ENCODE measurements at regions not wholly inside any gene's neighbourhood (a gene's known extent, or its start where the extent isn't known, plus 50 kb on each side); places are given as distances from the start of the nearest gene placed in this dataset.

GRCh38 chr4:14582677-14583076 is 419.6 kb upstream of the CPEB2 start:
- Mint-ChIP-seq H3K4me3 (no peak overlapping the region), H3K36me3 (ENCODE audit: low read depth) (no peaks in the 10 kb centered on the region), H3K9me3 (ENCODE audit: insufficient read depth) (no peaks in the 10 kb centered on the region), H3K27ac (no peak overlapping the region), H3K4me1 (ENCODE audit: low read depth) (no peaks in the 10 kb centered on the region), H3K27me3 (ENCODE audit: low read depth) (no peaks in the 10 kb centered on the region)
- DNase-seq (no peak), ATAC-seq (no peak)
- POLR2A ChIA-PET, result no interaction called here
- CTCF ChIA-PET, result no interaction called here

GRCh38 chr4:14583331-14583730 is 418.9 kb upstream of the CPEB2 start:
- POLR2A ChIA-PET, result no interaction called here
- no peaks in the 10 kb centered on the region for H3K36me3 Mint-ChIP-seq (ENCODE audit: low read depth)
- H3K4me3 Mint-ChIP-seq, result no peak overlapping the region
- H3K27ac Mint-ChIP-seq, result no peak overlapping the region
- no peak for DNase-seq
- H3K4me1 Mint-ChIP-seq (ENCODE audit: low read depth), result no peaks in the 10 kb centered on the region
- no peaks in the 10 kb centered on the region for H3K27me3 Mint-ChIP-seq (ENCODE audit: low read depth)
- ATAC-seq, result no peak
- CTCF ChIA-PET, result no interaction called here
- no peaks in the 10 kb centered on the region for H3K9me3 Mint-ChIP-seq (ENCODE audit: insufficient read depth)

- no peak for ATAC-seq
- Mint-ChIP-seq H3K4me3 (no peak overlapping the region), H3K36me3 (ENCODE audit: low read depth) (no peaks in the 10 kb centered on the region), H3K4me1 (ENCODE audit: low read depth) (no peaks in the 10 kb centered on the region), H3K9me3 (ENCODE audit: insufficient read depth) (no peaks in the 10 kb centered on the region), H3K27me3 (ENCODE audit: low read depth) (no peaks in the 10 kb centered on the region), H3K27ac (no peak overlapping the region)
- CTCF ChIA-PET, result no interaction called here
- DNase-seq, result no peak
- POLR2A ChIA-PET, result no interaction called here
Measured at GRCh38 chr4:14583752-14584151, 418.5 kb upstream of the CPEB2 start.

- ChIA-PET CTCF (no interaction called here), POLR2A (no interaction called here)
- H3K27ac Mint-ChIP-seq, result no peak overlapping the region
- H3K27me3 Mint-ChIP-seq (ENCODE audit: low read depth), result no peaks in the 10 kb centered on the region
- no peak overlapping the region for H3K4me3 Mint-ChIP-seq
- H3K4me1 Mint-ChIP-seq (ENCODE audit: low read depth), result no peaks in the 10 kb centered on the region
- DNase-seq (no peak), ATAC-seq (no peak)
- H3K9me3 Mint-ChIP-seq (ENCODE audit: insufficient read depth), result no peaks in the 10 kb centered on the region
- no peaks in the 10 kb centered on the region for H3K36me3 Mint-ChIP-seq (ENCODE audit: low read depth)
Measured at GRCh38 chr4:14592950-14593349, 409.3 kb upstream of the CPEB2 start.

- CTCF ChIA-PET, result interaction anchor here (1.0 kb wide), 1 partner anchor 158 kb away, joined by 3 read pairs; no protein-coding TSS in a partner anchor
- DNase-seq (no peak), ATAC-seq (no peak)
- Mint-ChIP-seq H3K27me3 (ENCODE audit: low read depth) (no peaks in the 10 kb centered on the region), H3K4me3 (no peak overlapping the region), H3K9me3 (ENCODE audit: insufficient read depth) (no peaks in the 10 kb centered on the region), H3K4me1 (ENCODE audit: low read depth) (no peaks in the 10 kb centered on the region), H3K36me3 (ENCODE audit: low read depth) (no peaks in the 10 kb centered on the region), H3K27ac (no peak overlapping the region)
- POLR2A ChIA-PET, result no interaction called here
Measured at GRCh38 chr4:14596028-14596427, 406.3 kb upstream of the CPEB2 start.

GRCh38 chr4:14596437-14596836 is 405.8 kb upstream of the CPEB2 start:
- H3K27me3 Mint-ChIP-seq (ENCODE audit: low read depth), result no peaks in the 10 kb centered on the region
- DNase-seq (no peak), ATAC-seq (no peak)
- no peak overlapping the region for H3K27ac Mint-ChIP-seq
- H3K4me1 Mint-ChIP-seq (ENCODE audit: low read depth), result no peaks in the 10 kb centered on the region
- no peak overlapping the region for H3K4me3 Mint-ChIP-seq
- H3K36me3 Mint-ChIP-seq (ENCODE audit: low read depth), result no peaks in the 10 kb centered on the region
- H3K9me3 Mint-ChIP-seq (ENCODE audit: insufficient read depth), result no peaks in the 10 kb centered on the region
- POLR2A ChIA-PET, result no interaction called here
- CTCF ChIA-PET, result interaction anchor here (1.0 kb wide), 1 partner anchor 158 kb away, joined by 3 read pairs; no protein-coding TSS in a partner anchor

GRCh38 chr4:14596904-14597303 is 405.4 kb upstream of the CPEB2 start:
- Mint-ChIP-seq H3K4me1 (ENCODE audit: low read depth) (no peaks in the 10 kb centered on the region), H3K4me3 (no peak overlapping the region)

GRCh38 chr4:14602206-14602605 is 400.1 kb upstream of the CPEB2 start:
- Mint-ChIP-seq H3K27ac (no peak overlapping the region), H3K9me3 (ENCODE audit: insufficient read depth) (no peaks in the 10 kb centered on the region), H3K36me3 (ENCODE audit: low read depth) (no peaks in the 10 kb centered on the region), H3K27me3 (ENCODE audit: low read depth) (no peaks in the 10 kb centered on the region), H3K4me1 (ENCODE audit: low read depth) (no peaks in the 10 kb centered on the region), H3K4me3 (no peak overlapping the region)
- DNase-seq (no peak), ATAC-seq (no peak)
- POLR2A ChIA-PET, result no interaction called here
- CTCF ChIA-PET, result no interaction called here

More at GRCh38 chr4:14596904-14597303, 405.4 kb upstream of the CPEB2 start:
- H3K27me3 Mint-ChIP-seq (ENCODE audit: low read depth), result no peaks in the 10 kb centered on the region
- ChIA-PET CTCF (interaction anchor here (0.7 to 1.0 kb wide), 2 partner anchors 13 to 159 kb away, joined by 3 read pairs; no protein-coding TSS in a partner anchor), POLR2A (no interaction called here)
- DNase-seq, result no peak
- no peak overlapping the region for H3K27ac Mint-ChIP-seq
- ATAC-seq, result no peak
- no peaks in the 10 kb centered on the region for H3K9me3 Mint-ChIP-seq (ENCODE audit: insufficient read depth)
- H3K36me3 Mint-ChIP-seq (ENCODE audit: low read depth), result no peaks in the 10 kb centered on the region

- no peak overlapping the region for H3K4me3 Mint-ChIP-seq
- H3K27me3 Mint-ChIP-seq (ENCODE audit: low read depth), result no peaks in the 10 kb centered on the region
- no peaks in the 10 kb centered on the region for H3K36me3 Mint-ChIP-seq (ENCODE audit: low read depth)
- ATAC-seq (no peak), DNase-seq (no peak)
- no peaks in the 10 kb centered on the region for H3K9me3 Mint-ChIP-seq (ENCODE audit: insufficient read depth)
- POLR2A ChIA-PET, result no interaction called here
- CTCF ChIA-PET, result no interaction called here
- no peak overlapping the region for H3K27ac Mint-ChIP-seq
- no peaks in the 10 kb centered on the region for H3K4me1 Mint-ChIP-seq (ENCODE audit: low read depth)
Measured at GRCh38 chr4:14607001-14607400, 395.3 kb upstream of the CPEB2 start.

GRCh38 chr4:14607578-14607977 is 394.7 kb upstream of the CPEB2 start:
- H3K27ac Mint-ChIP-seq, result no peak overlapping the region
- ATAC-seq (no peak), DNase-seq (no peak)
- no peaks in the 10 kb centered on the region for H3K9me3 Mint-ChIP-seq (ENCODE audit: insufficient read depth)
- H3K36me3 Mint-ChIP-seq (ENCODE audit: low read depth), result no peaks in the 10 kb centered on the region
- no peaks in the 10 kb centered on the region for H3K4me1 Mint-ChIP-seq (ENCODE audit: low read depth)
- POLR2A ChIA-PET, result no interaction called here
- CTCF ChIA-PET, result no interaction called here
- no peak overlapping the region for H3K4me3 Mint-ChIP-seq
- H3K27me3 Mint-ChIP-seq (ENCODE audit: low read depth), result no peaks in the 10 kb centered on the region

GRCh38 chr4:14608630-14609029 is 393.7 kb upstream of the CPEB2 start:
- POLR2A ChIA-PET, result no interaction called here
- Mint-ChIP-seq H3K27me3 (ENCODE audit: low read depth) (no peaks in the 10 kb centered on the region), H3K36me3 (ENCODE audit: low read depth) (no peaks in the 10 kb centered on the region), H3K4me1 (ENCODE audit: low read depth) (no peaks in the 10 kb centered on the region), H3K27ac (no peak overlapping the region), H3K9me3 (ENCODE audit: insufficient read depth) (no peaks in the 10 kb centered on the region), H3K4me3 (no peak overlapping the region)
- ATAC-seq, result no peak
- CTCF ChIA-PET, result no interaction called here
- no peak for DNase-seq

GRCh38 chr4:14614840-14615239 is 387.4 kb upstream of the CPEB2 start:
- DNase-seq, result no peak
- ChIA-PET CTCF (no interaction called here), POLR2A (no interaction called here)
- Mint-ChIP-seq H3K27me3 (ENCODE audit: low read depth) (no peaks in the 10 kb centered on the region), H3K9me3 (ENCODE audit: insufficient read depth) (no peaks in the 10 kb centered on the region), H3K27ac (no peak overlapping the region), H3K4me1 (ENCODE audit: low read depth) (no peaks in the 10 kb centered on the region), H3K4me3 (no peak overlapping the region), H3K36me3 (ENCODE audit: low read depth) (no peaks in the 10 kb centered on the region)
- ATAC-seq, result no peak

GRCh38 chr4:14615671-14616070 is 386.6 kb upstream of the CPEB2 start:
- no peak overlapping the region for H3K4me3 Mint-ChIP-seq
- ChIA-PET POLR2A (no interaction called here), CTCF (no interaction called here)
- H3K27me3 Mint-ChIP-seq (ENCODE audit: low read depth), result no peaks in the 10 kb centered on the region
- no peaks in the 10 kb centered on the region for H3K4me1 Mint-ChIP-seq (ENCODE audit: low read depth)
- DNase-seq (no peak), ATAC-seq (no peak)
- no peaks in the 10 kb centered on the region for H3K9me3 Mint-ChIP-seq (ENCODE audit: insufficient read depth)
- no peak overlapping the region for H3K27ac Mint-ChIP-seq
- no peaks in the 10 kb centered on the region for H3K36me3 Mint-ChIP-seq (ENCODE audit: low read depth)
